Mesodermal cell (in vitro differentiated cells): ENCODE measurements at regions not wholly inside any gene's neighbourhood (a gene's known extent, or its start where the extent isn't known, plus 50 kb on each side); places are given as distances from the start of the nearest gene placed in this dataset.

ENCODE experiments used
- H3K27ac ChIP-seq: 2 replicates; pipeline ENCODE4 v1.7.0; 2013; ENCODE audit warnings: mild to moderate bottlenecking, low read depth, low read length, moderate library complexity; ENCODE audit not compliant: severe bottlenecking
- H3K36me3 ChIP-seq: 2 replicates; pipeline ENCODE4 v1.7.1; 2013; ENCODE audit warnings: mild to moderate bottlenecking, low read length, moderate library complexity; ENCODE audit not compliant: control insufficient read depth, insufficient read depth
- H3K4me1 ChIP-seq: one replicate; pipeline ENCODE4 v1.7.1; 2013; ENCODE audit warnings: mild to moderate bottlenecking, low read length; ENCODE audit not compliant: insufficient read depth, control insufficient read depth, poor library complexity, severe bottlenecking
- H3K4me3 ChIP-seq: 2 replicates; pipeline ENCODE4 v1.7.0; 2013; ENCODE audit warnings: low read length, control low read depth, mild to moderate bottlenecking; ENCODE audit not compliant: insufficient read depth, poor library complexity, severe bottlenecking; ENCODE audit errors: extremely low read depth
- H3K9me3 ChIP-seq: 2 replicates; pipeline ENCODE4 v1.7.1; 2013; ENCODE audit warnings: mild to moderate bottlenecking, low read length, moderate library complexity; ENCODE audit not compliant: control insufficient read depth
- WGBS, 2 experiments: methylation state at CpG; one replicate each; pipeline ENCODE4 v1.1.5; 2013; ENCODE audit warnings: missing lambda C conversion rate in 2 of 2; ENCODE audit not compliant: insufficient coverage in 2 of 2; 5-methylcytosine and 5-hydroxymethylcytosine counted together

GRCh38 chr1:244106837-244107493, 55.9 kb downstream of the ZBTB18 start:
- no peak overlapping the region for H3K27ac ChIP-seq
- peaks cover 7% of the 10 kb centered on the region for H3K4me1 ChIP-seq

GRCh38 chr1:244111027-244111426, 59.9 kb downstream of the ZBTB18 start:
- Histone ChIP-seq H3K4me3 (no peak overlapping the region), H3K9me3 (no peaks in the 10 kb centered on the region), H3K36me3 (no peaks in the 10 kb centered on the region), H3K4me1 (peaks cover 13% of the 10 kb centered on the region), H3K27ac (no peak overlapping the region)
- 78 to 83% methylated on average over 5 to 7 of the region's 7 CpGs for WGBS, 2 experiments

More at GRCh38 chr1:244106837-244107493, 55.9 kb downstream of the ZBTB18 start:
- no peak overlapping the region for H3K4me3 ChIP-seq
- WGBS, 2 experiments = 87 to 92% methylated on average over 2 of the region's 8 CpGs
- H3K36me3 ChIP-seq = no peaks in the 10 kb centered on the region
- no peaks in the 10 kb centered on the region for H3K9me3 ChIP-seq

- WGBS, 2 experiments = 93 to 100% methylated on average over 4 to 5 of the region's 5 CpGs
- H3K4me1 ChIP-seq = peaks cover 13% of the 10 kb centered on the region
- no peaks in the 10 kb centered on the region for H3K36me3 ChIP-seq
- no peak overlapping the region for H3K4me3 ChIP-seq
- H3K9me3 ChIP-seq = no peaks in the 10 kb centered on the region
- H3K27ac ChIP-seq = peak overlapping the region; percentile 51
Measured at GRCh38 chr1:244112041-244112440, 61.0 kb downstream of the ZBTB18 start.

GRCh38 chr1:244112636-244113035, 61.6 kb downstream of the ZBTB18 start:
- no peaks in the 10 kb centered on the region for H3K9me3 ChIP-seq
- no peak overlapping the region for H3K4me3 ChIP-seq
- no CpG with 5 or more reads among the region's 1 CpG for WGBS, 2 experiments
- peaks cover 17% of the 10 kb centered on the region for H3K4me1 ChIP-seq
- H3K27ac ChIP-seq = peak overlapping the region; percentile 51
- H3K36me3 ChIP-seq = no peaks in the 10 kb centered on the region

GRCh38 chr1:244113532-244114320, 62.6 kb downstream of the ZBTB18 start:
- no peak overlapping the region for H3K27ac ChIP-seq
- H3K4me1 ChIP-seq = peaks cover 22% of the 10 kb centered on the region
- H3K36me3 ChIP-seq = no peaks in the 10 kb centered on the region
- WGBS, 2 experiments = 91 to 92% methylated on average over 1 to 4 of the region's 6 CpGs
- H3K9me3 ChIP-seq = no peaks in the 10 kb centered on the region
- no peak overlapping the region for H3K4me3 ChIP-seq

- Histone ChIP-seq H3K9me3 (no peaks in the 10 kb centered on the region), H3K27ac (no peak overlapping the region), H3K36me3 (no peaks in the 10 kb centered on the region), H3K4me3 (no peak overlapping the region), H3K4me1 (peaks cover 22% of the 10 kb centered on the region)
- WGBS, 2 experiments = 60% methylated on average over 1 of the region's 4 CpGs; no CpG with 5 or more reads in 1 of the 2 experiments
Measured at GRCh38 chr1:244114892-244115291, 63.8 kb downstream of the ZBTB18 start.

GRCh38 chr1:244116946-244117345, 65.9 kb downstream of the ZBTB18 start:
- Histone ChIP-seq H3K4me3 (no peak overlapping the region), H3K9me3 (no peaks in the 10 kb centered on the region), H3K36me3 (no peaks in the 10 kb centered on the region), H3K4me1 (peaks cover 18% of the 10 kb centered on the region), H3K27ac (no peak overlapping the region)
- 80 to 100% methylated on average over 1 of the region's 3 CpGs for WGBS, 2 experiments

- WGBS, 2 experiments = 73 to 81% methylated on average over 10 to 11 of the region's 16 CpGs
- Histone ChIP-seq H3K36me3 (no peaks in the 10 kb centered on the region), H3K9me3 (no peaks in the 10 kb centered on the region), H3K4me1 (peaks cover 12% of the 10 kb centered on the region), H3K4me3 (no peak overlapping the region), H3K27ac (no peak overlapping the region)
Measured at GRCh38 chr1:244118109-244118761, 67.2 kb downstream of the ZBTB18 start.

- no peaks in the 10 kb centered on the region for H3K36me3 ChIP-seq
- no peak overlapping the region for H3K27ac ChIP-seq
- 95 to 98% methylated on average over 2 to 4 of the region's 6 CpGs for WGBS, 2 experiments
- no peaks in the 10 kb centered on the region for H3K4me1 ChIP-seq
- H3K4me3 ChIP-seq = no peak overlapping the region
- H3K9me3 ChIP-seq = no peaks in the 10 kb centered on the region
Measured at GRCh38 chr1:244128591-244129383, 77.7 kb downstream of the ZBTB18 start.

- H3K36me3 ChIP-seq = no peaks in the 10 kb centered on the region
- 77 to 85% methylated on average over 1 to 2 of the region's 2 CpGs for WGBS, 2 experiments
- no peak overlapping the region for H3K4me3 ChIP-seq
Measured at GRCh38 chr1:244137276-244137675, 86.2 kb downstream of the ZBTB18 start.

More at GRCh38 chr1:244137276-244137675, 86.2 kb downstream of the ZBTB18 start:
- H3K4me1 ChIP-seq = no peaks in the 10 kb centered on the region
- H3K27ac ChIP-seq = peak overlapping the region; percentile 38
- no peaks in the 10 kb centered on the region for H3K9me3 ChIP-seq
